ENCODE measurements at regions not wholly inside any gene's neighbourhood (a gene's known extent, or its start where the extent isn't known, plus 50 kb on each side); places are given as distances from the start of the nearest gene placed in this dataset.

DNA sequence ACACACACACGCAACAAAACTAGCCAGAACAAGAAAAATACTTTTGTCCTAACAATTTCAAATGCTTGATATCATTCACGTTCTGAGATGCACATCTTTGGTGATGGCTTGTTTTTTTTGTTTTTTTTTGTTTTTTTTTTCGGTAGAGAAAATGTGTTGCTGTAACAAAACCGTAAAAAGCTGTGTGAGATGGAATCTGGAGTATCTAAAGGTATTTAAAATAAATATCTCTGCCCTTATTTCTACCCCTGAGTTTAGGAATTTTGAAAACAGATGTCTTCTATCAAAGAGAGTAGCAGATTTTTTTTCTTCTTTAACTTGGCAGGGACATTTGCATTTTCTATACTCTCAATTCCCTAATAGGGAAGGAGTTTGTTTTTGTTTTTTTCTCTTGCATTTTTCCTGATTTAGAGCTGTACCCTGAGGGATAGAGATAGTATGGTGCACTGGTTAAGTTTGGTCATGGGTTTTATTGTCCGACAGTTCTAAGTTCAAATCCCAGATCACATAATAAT lies 446.6 kb downstream of the KLF5 start:
- TF ChIP-seq, protein P1, sequence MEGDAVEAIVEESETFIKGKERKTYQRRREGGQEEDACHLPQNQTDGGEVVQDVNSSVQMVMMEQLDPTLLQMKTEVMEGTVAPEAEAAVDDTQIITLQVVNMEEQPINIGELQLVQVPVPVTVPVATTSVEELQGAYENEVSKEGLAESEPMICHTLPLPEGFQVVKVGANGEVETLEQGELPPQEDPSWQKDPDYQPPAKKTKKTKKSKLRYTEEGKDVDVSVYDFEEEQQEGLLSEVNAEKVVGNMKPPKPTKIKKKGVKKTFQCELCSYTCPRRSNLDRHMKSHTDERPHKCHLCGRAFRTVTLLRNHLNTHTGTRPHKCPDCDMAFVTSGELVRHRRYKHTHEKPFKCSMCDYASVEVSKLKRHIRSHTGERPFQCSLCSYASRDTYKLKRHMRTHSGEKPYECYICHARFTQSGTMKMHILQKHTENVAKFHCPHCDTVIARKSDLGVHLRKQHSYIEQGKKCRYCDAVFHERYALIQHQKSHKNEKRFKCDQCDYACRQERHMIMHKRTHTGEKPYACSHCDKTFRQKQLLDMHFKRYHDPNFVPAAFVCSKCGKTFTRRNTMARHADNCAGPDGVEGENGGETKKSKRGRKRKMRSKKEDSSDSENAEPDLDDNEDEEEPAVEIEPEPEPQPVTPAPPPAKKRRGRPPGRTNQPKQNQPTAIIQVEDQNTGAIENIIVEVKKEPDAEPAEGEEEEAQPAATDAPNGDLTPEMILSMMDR (IDR thresholded peaks at IDR 0.05) = no peak
- no peak for TF ChIP-seq SIN3A (IDR thresholded peaks at IDR 0.05; ENCODE audit: borderline replicate concordance, insufficient read depth, low read depth, low read length)
- TF ChIP-seq POLR2AphosphoS5 (IDR thresholded peaks at IDR 0.05; ENCODE audit: low read depth, low read length) = no peak
